H9 (cell line): ENCODE measurements at regions not wholly inside any gene's neighbourhood (a gene's known extent, or its start where the extent isn't known, plus 50 kb on each side); places are given as distances from the start of the nearest gene placed in this dataset.

Source experiments
- DNase-seq: peaks from one replicate; pipeline ENCODE4 v3.0.0-alpha.2; 2017
- H2AFZ ChIP-seq: one replicate; pipeline ENCODE4 v1.6.1; 2013; ENCODE audit warnings: mild to moderate bottlenecking, low read length, control low read depth, moderate library complexity
- H2AK5ac ChIP-seq: 2 replicates; pipeline ENCODE4 v1.6.1; 2013; ENCODE audit warnings: low read length, control low read depth, mixed read lengths; ENCODE audit not compliant: insufficient read length
- H2BK120ac ChIP-seq: one replicate; pipeline ENCODE4 v1.6.1; 2013; ENCODE audit warnings: low read depth, mild to moderate bottlenecking, low read length, control low read depth, inconsistent platforms; ENCODE audit not compliant: poor library complexity, severe bottlenecking
- H2BK12ac ChIP-seq: 2 replicates; pipeline ENCODE4 v1.6.1; 2013; ENCODE audit warnings: low read length, control low read depth, mixed read lengths, low read depth; ENCODE audit not compliant: insufficient read length
- H2BK15ac ChIP-seq: 2 replicates; pipeline ENCODE4 v1.6.1; 2013; ENCODE audit warnings: low read depth, low read length, control low read depth
- H2BK20ac ChIP-seq: one replicate; pipeline ENCODE4 v1.6.1; 2013; ENCODE audit warnings: low read depth, mild to moderate bottlenecking, low read length, control low read depth, inconsistent platforms; ENCODE audit not compliant: poor library complexity, severe bottlenecking
- H2BK5ac ChIP-seq: 2 replicates; pipeline ENCODE4 v1.6.1; 2013; ENCODE audit warnings: low read length, control low read depth, mixed read lengths; ENCODE audit not compliant: insufficient read length
- H3K14ac ChIP-seq: 2 replicates; pipeline ENCODE4 v1.6.1; 2013; ENCODE audit warnings: low read length, control low read depth; ENCODE audit not compliant: insufficient read depth
- H3K18ac ChIP-seq: 2 replicates; pipeline ENCODE4 v1.6.1; 2013; ENCODE audit warnings: low read depth, mild to moderate bottlenecking, mixed read lengths, low read length, control low read depth; ENCODE audit not compliant: insufficient read length
- H3K23ac ChIP-seq: 2 replicates; pipeline ENCODE4 v1.6.1; 2013; ENCODE audit warnings: low read length, control low read depth, mixed read lengths, low read depth; ENCODE audit not compliant: insufficient read length
- H3K23me2 ChIP-seq: 2 replicates; pipeline ENCODE4 v1.6.1; 2013; ENCODE audit warnings: low read depth, mild to moderate bottlenecking, mixed read lengths, low read length, control low read depth; ENCODE audit not compliant: insufficient read length, poor library complexity, severe bottlenecking
- H3K27ac ChIP-seq: 2 replicates; pipeline ENCODE4 v1.5.1; 2013; ENCODE audit warnings: low read length, control low read depth, mixed read lengths, low read depth; ENCODE audit not compliant: insufficient read length
- H3K27me3 ChIP-seq: 2 replicates; pipeline ENCODE4 v1.6.1; 2013; ENCODE audit warnings: low read length, control low read depth, inconsistent platforms; ENCODE audit not compliant: insufficient read depth
- H3K4ac ChIP-seq: 2 replicates; pipeline ENCODE4 v1.6.1; 2013; ENCODE audit warnings: low read depth, mild to moderate bottlenecking, control low read depth, inconsistent platforms, low read length, moderate library complexity
- H3K4me1 ChIP-seq: 2 replicates; pipeline ENCODE4 v1.6.1; 2013; ENCODE audit warnings: low read length, control low read depth, inconsistent platforms; ENCODE audit not compliant: insufficient read depth
- H3K4me2 ChIP-seq: 2 replicates; pipeline ENCODE4 v1.6.1; 2013; ENCODE audit warnings: low read length, control low read depth, mixed read lengths; ENCODE audit not compliant: insufficient read length, insufficient read depth
- H3K56ac ChIP-seq: 2 replicates; pipeline ENCODE4 v1.6.1; 2013; ENCODE audit warnings: low read depth, mild to moderate bottlenecking, mixed read lengths, low read length, control low read depth; ENCODE audit not compliant: insufficient read length
- H3K79me1 ChIP-seq: 2 replicates; pipeline ENCODE4 v1.6.1; 2013; ENCODE audit warnings: low read depth, mild to moderate bottlenecking, moderate library complexity, low read length, control low read depth, inconsistent platforms; ENCODE audit not compliant: insufficient read depth, poor library complexity, severe bottlenecking
- H3K79me2 ChIP-seq: 2 replicates; pipeline ENCODE4 v1.6.1; 2013; ENCODE audit warnings: low read length, control low read depth, inconsistent platforms; ENCODE audit not compliant: insufficient read depth
- H3K9ac ChIP-seq: 2 replicates; pipeline ENCODE4 v1.6.1; 2013; ENCODE audit warnings: low read length, control low read depth, mixed read lengths; ENCODE audit not compliant: insufficient read length; ENCODE audit errors: extremely low read depth
- H3K9me3 ChIP-seq: one replicate; pipeline ENCODE4 v1.6.1; 2013; ENCODE audit warnings: low read depth, low read length, inconsistent platforms; ENCODE audit not compliant: control insufficient read depth
- H3T11ph ChIP-seq: one replicate; pipeline ENCODE4 v1.6.1; 2013; ENCODE audit warnings: mild to moderate bottlenecking, low read length, control low read depth, inconsistent platforms
- H4K20me1 ChIP-seq: one replicate; pipeline ENCODE4 v1.6.1; 2013; ENCODE audit not compliant: control insufficient read depth, insufficient read length, insufficient read depth
- H4K5ac ChIP-seq: 2 replicates; pipeline ENCODE4 v1.6.1; 2013; ENCODE audit warnings: low read depth, mild to moderate bottlenecking, mixed read lengths, low read length, control low read depth; ENCODE audit not compliant: insufficient read length
- H4K8ac ChIP-seq: replicated peaks from 2 replicates; pipeline ENCODE4 v1.6.1; 2013; ENCODE audit warnings: low read length, control low read depth, mixed read lengths, low read depth; ENCODE audit not compliant: insufficient read length
- H4K91ac ChIP-seq: 2 replicates; pipeline ENCODE4 v1.6.1; 2013; ENCODE audit warnings: low read depth, mild to moderate bottlenecking, moderate library complexity, mixed read lengths, low read length, control low read depth; ENCODE audit not compliant: insufficient read length
- H3K27ac Mint-ChIP-seq, 3 experiments: 2 replicates in 2 of 3; 3 replicates in 1 of 3; pipeline ENCODE4 v1.8.0; 2020 to 2021; ENCODE audit warnings: mixed read lengths in 3 of 3, mild to moderate bottlenecking in 1 of 3, moderate library complexity in 1 of 3
- H3K27me3 Mint-ChIP-seq: 2 replicates; pipeline ENCODE4 v1.8.0; 2021; ENCODE audit warnings: low read depth, mild to moderate bottlenecking, moderate library complexity, mixed read lengths
- H3K36me3 Mint-ChIP-seq, 3 experiments: 2 replicates in 2 of 3; 3 replicates in 1 of 3; pipeline ENCODE4 v1.8.0; 2020 to 2021; ENCODE audit warnings: low read depth in 3 of 3, mixed read lengths in 3 of 3; ENCODE audit not compliant: insufficient read depth in 1 of 3
- H3K4me1 Mint-ChIP-seq, 2 experiments: 2 replicates each; pipeline ENCODE4 v1.8.0; 2020; ENCODE audit warnings: mixed read lengths in 2 of 2
- H3K4me3 Mint-ChIP-seq, 2 experiments: 2 replicates in 1 of 2; 3 replicates in 1 of 2; pipeline ENCODE4 v1.8.0; 2020 to 2021; ENCODE audit warnings: mild to moderate bottlenecking in 2 of 2, mixed read lengths in 2 of 2, moderate library complexity in 1 of 2
- H3K9me3 Mint-ChIP-seq, 2 experiments: 2 replicates in 1 of 2; 3 replicates in 1 of 2; pipeline ENCODE4 v1.8.0; 2020; ENCODE audit warnings: mild to moderate bottlenecking in 2 of 2, mixed read lengths in 2 of 2, moderate library complexity in 1 of 2
- WGBS: extraction: QIAGEN DNeasy Blood & Tissue Kit; methylation state at CpG from one replicate; pipeline ENCODE4 v1.1.7; 2013; ENCODE audit warnings: missing lambda C conversion rate, low lambda C conversion rate, mixed read lengths; ENCODE audit not compliant: insufficient read length; ENCODE audit errors: extremely low coverage; 5-methylcytosine and 5-hydroxymethylcytosine counted together
- TF ChIP-seq, protein P1 (sequence below): fragments of 200-600 bp; sonication (generic); conservative IDR thresholded peaks from 3 replicates; pipeline ENCODE4 v1.8.0; 2021; ENCODE audit warnings: antibody characterized with exemption, mild to moderate bottlenecking

DNA sequence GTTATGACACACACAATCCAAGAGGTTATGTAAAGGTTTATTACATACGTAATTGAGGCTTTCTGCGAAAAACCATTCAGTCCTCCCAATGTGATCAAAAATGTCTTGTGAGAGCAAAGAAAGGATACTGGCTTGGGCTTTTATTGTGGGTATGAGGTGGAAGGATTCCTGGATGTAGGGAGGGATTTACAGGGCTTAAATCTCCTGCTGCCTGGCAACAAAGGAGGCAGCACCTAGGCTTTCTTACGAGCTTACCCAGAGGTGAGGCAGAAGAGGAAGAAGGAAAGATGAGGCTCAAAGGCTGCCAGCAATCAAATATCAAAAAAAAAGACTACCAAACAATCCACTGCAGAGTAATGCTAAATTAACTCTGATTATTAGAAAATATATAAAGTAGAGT lies 1149.5 kb upstream of the POT1 start:
- no peaks in the 10 kb centered on the region for H3K27me3 Mint-ChIP-seq
- Histone ChIP-seq H3K79me1 (no peaks in the 10 kb centered on the region), H3K4me1 (no peaks in the 10 kb centered on the region), H4K91ac (no peak overlapping the region), H3K56ac (no peak overlapping the region), H3K23ac (no peak overlapping the region), H3K14ac (no peak overlapping the region), H3K27me3 (no peaks in the 10 kb centered on the region), H3K79me2 (no peaks in the 10 kb centered on the region), H3K23me2 (no peaks in the 10 kb centered on the region), H2BK15ac (no peak overlapping the region), H3K4me2 (no peak overlapping the region), H4K8ac (no peak overlapping the region), H4K20me1 (no peaks in the 10 kb centered on the region), H3T11ph (no peak overlapping the region), H2BK120ac (no peak overlapping the region), H4K5ac (no peak overlapping the region), H3K4ac (no peak overlapping the region), H2BK5ac (no peak overlapping the region), H2BK12ac (no peak overlapping the region), H3K27ac (no peak overlapping the region), H3K18ac (no peak overlapping the region), H3K9ac (no peak overlapping the region), H2AFZ (no peak overlapping the region), H2AK5ac (no peak overlapping the region), H2BK20ac (no peak overlapping the region), H3K9me3 (no peaks in the 10 kb centered on the region)
- H3K27ac Mint-ChIP-seq: peak overlapping the region; percentile 27 to 87 (median 78); a peak in 5 of 7 replicates
- H3K36me3 Mint-ChIP-seq: peaks cover 0 to 13% (median 5%) of the 10 kb centered on the region in 3 experiments; a peak in 5 of 7 replicates
- 0 out of 5 replicates have a peak, but pooled peaks cover 0 to 3% of the 10 kb centered on the region in 2 experiments for H3K9me3 Mint-ChIP-seq
- TF ChIP-seq, protein P1, sequence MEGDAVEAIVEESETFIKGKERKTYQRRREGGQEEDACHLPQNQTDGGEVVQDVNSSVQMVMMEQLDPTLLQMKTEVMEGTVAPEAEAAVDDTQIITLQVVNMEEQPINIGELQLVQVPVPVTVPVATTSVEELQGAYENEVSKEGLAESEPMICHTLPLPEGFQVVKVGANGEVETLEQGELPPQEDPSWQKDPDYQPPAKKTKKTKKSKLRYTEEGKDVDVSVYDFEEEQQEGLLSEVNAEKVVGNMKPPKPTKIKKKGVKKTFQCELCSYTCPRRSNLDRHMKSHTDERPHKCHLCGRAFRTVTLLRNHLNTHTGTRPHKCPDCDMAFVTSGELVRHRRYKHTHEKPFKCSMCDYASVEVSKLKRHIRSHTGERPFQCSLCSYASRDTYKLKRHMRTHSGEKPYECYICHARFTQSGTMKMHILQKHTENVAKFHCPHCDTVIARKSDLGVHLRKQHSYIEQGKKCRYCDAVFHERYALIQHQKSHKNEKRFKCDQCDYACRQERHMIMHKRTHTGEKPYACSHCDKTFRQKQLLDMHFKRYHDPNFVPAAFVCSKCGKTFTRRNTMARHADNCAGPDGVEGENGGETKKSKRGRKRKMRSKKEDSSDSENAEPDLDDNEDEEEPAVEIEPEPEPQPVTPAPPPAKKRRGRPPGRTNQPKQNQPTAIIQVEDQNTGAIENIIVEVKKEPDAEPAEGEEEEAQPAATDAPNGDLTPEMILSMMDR: no peak
- H3K4me1 Mint-ChIP-seq: peaks cover 12 to 13% of the 10 kb centered on the region in 2 experiments
- no peak overlapping the region for H3K4me3 Mint-ChIP-seq
- no CpG with 5 or more reads among the region's 3 CpGs for WGBS
- DNase-seq: no peak
